G401 (cell line): ENCODE measurements at regions not wholly inside any gene's neighbourhood (a gene's known extent, or its start where the extent isn't known, plus 50 kb on each side); places are given as distances from the start of the nearest gene placed in this dataset.
A peak's percentile ranks its signal among the peaks of the same experiment; 100 is the strongest.

Experiments
- DNase-seq: peaks from one replicate; pipeline ENCODE4 v3.0.0-alpha.2; 2015; ENCODE audit warnings: low spot score
- in situ Hi-C: cut with HindIII; loops from 2 replicates; pipeline ENCODE4 v1.10.0; 2016; ENCODE audit warnings: low sequenced_read_pairs, mixed read lengths

DNA sequence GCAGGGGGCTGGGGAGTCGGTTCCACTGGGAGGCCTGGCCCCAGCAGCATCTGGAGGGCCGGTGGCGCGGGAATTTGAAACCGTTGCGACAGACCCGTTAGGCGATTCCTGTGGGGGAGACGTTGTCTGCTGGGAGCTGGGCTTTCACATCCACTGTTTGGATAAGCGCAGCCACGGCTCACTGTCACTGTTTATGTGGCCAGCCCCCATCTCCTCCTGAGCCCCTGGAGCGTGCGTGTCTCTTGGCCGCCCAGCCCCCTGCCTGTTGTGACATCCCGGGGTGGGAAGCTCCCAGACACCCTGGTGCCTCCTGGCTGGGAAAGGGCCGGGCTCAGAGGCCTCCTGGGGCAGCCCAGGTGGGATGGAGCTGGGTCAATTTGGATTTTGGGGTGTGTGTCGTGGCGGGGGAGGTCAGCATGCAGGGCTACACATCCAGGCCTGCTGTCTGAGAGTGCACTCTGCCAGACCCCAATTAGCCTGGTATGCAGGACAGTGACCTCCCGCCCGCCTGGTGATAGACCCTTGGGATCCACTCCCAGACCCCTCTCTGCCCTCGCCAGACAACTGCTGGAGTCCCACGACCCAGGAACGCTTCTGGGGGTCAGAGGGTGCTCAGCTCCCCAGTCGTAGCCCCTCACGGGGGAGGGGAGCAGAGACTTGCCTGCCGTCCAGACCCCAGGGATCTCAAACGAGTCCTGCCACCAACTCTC lies 62.0 kb upstream of the RNU6ATAC start:
- DNase-seq = no peak

DNA sequence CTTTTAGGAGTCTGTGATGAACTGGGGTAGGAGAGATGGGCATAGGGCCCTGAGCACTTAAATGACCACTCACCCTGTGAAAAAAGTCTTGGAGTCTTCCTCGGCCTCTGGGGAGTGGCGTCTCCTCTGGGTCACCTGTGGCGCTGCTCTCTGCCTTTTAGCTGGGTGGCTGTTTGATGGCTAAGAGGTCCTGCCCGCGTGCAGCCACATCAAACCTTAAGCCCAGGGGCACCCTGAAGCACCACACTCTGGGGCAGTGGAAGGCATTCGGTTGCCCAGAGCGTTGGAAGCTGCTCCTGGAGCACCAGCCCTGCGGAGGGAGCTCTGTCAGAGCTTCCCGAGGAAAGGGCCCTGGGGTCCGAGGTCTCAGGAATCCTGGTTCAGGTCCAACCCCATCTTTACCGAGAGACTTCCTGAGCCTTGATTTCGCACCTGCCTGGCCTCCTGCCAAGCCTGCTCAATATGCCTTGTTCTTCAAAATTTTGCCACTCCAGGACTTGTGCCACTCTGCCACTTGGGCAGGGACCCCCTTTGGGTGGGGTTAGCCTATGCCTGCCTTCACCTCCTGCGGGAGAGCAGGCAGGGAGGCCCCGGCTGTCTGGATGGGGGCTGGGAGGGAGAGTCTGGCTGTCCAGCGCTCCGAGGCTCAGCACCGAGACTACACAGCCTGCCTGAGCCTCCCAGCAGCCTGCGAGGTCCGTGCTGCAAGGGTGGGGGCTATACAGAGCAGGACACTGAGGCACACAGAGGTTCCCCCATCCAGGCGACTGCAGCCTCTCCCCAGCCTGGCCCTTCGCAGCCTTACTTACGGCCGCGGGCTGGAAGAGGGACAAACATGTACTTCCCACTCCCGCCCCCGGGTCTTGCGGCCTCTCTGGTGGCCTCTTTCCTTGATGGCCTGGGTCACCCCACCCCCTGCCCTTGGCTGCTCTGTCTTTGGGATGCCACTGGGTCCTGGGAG lies 63.4 kb upstream of the RNU6ATAC start:
- in situ Hi-C loops = no loop called here
- no peak for DNase-seq

More for the DNA sequence above, 62.0 kb upstream of the RNU6ATAC start:
- in situ Hi-C loops = no loop called here

DNA sequence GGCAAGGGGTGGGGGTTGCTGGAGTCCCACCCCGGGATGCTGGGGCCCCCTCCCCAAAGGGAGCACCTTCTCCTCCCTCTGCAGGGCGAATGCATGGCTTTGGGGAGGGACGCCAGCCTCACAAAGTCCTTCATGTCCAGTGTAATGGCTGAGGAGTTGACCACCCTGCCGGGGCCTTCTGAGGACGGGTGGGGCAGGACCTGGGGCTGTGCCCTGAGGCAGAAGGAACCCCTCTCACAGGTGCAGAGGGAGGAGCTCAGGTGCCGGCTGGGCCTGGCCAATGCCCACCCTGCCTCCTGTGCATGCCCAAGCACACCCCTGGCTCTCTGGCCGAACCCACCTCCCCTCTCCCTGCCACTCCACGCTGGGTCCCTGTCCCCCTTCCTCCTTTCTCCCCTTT lies 64.3 kb upstream of the RNU6ATAC start:
- in situ Hi-C loops = no loop called here
- DNase-seq = no peak

GRCh38 chr9:134229466-134230091 lies 65.2 kb upstream of the RNU6ATAC start:
- in situ Hi-C loops = no loop called here

DNA sequence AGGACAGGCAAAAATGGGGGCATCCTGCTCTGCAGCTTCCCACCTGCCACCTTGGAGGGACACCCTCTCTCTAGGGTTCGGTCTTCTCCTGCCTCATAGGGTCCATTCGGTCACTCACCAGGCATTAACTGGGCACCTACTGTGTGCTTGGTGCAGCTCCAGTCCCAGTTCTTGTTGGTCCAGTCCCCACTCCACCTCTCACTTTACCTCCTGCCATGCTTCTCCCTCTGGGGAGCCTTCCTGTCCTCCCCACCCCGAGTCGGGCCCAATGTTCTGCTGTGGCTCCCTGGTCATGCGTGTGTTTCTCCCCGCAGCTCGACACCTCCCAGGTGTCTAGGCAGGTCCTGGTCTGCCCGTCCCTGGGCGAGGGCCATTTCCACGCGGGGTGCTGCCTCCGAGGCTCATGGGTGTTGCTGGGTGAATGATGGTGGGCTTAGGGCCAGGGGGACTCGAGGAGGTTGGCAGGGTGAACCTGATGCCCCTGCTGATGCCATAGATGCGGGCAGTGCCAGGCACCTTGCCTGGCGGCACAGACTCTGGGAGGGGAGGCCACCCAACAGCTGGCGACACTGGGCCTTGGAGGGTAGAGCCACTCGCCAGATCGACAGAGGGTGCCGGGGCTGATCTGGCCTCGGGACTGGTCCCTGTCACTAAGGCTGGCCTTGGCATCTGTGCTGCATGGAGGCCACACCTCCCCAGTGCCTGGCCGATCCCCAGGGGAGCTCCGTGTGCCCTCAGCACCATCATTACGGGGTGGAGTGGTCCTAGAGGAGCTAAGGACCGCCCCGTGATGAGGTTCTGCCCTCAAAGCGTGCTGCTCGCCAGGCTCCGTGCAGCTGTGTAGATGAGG lies 66.0 kb upstream of the RNU6ATAC start:
- in situ Hi-C loops = no loop called here
- DNase-seq = no peak

More at GRCh38 chr9:134229466-134230091, 65.2 kb upstream of the RNU6ATAC start:
- DNase-seq = no peak

- in situ Hi-C loops = no loop called here
- DNase-seq = no peak
Measured at GRCh38 chr9:134230942-134231325, 66.6 kb upstream of the RNU6ATAC start.

GRCh38 chr9:134231330-134231745 lies 67.0 kb upstream of the RNU6ATAC start:
- no peak for DNase-seq
- in situ Hi-C loops = no loop called here

DNA sequence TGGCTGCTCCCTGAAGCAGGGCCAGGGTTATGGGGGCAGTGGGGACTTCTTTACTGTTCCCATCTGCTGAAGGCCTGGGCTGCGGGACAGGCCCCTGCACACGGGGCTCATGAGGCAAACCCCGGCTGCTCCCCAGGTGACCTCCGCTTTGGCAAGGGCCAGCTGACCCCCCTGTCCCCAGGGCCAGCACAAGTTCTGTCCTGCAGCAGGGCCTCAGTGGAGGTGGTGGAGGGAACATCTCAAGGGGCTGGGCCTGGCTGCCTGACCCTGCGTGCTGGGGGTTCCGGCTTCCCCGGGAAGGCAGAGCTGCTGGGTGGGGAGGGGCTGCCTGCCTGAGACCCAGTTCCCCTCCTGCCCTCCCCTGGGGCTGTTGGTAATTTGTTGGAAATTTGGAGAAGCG lies 67.4 kb upstream of the RNU6ATAC start:
- no peak for DNase-seq
- in situ Hi-C loops = no loop called here

DNA sequence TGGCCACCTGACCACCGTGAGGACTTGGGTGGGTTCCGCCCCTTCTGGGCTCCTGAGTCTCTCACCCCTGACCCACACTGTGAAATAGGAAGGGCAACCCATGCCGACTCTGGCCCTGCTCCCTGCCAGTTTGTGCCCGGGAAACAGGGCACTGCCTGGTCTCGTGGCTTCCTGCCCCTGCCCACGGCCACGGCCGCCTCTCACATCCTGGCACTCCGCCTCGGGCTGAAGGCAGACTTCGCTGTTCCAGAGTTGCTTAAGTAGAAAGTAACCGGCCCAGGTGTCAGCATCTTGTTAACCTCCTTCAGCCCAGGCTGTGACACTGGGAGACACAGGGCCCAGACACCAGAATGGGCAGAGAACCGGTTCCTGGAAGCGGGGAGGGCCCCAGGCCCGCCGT lies 68.7 kb upstream of the RNU6ATAC start:
- in situ Hi-C loops = no loop called here

DNA sequence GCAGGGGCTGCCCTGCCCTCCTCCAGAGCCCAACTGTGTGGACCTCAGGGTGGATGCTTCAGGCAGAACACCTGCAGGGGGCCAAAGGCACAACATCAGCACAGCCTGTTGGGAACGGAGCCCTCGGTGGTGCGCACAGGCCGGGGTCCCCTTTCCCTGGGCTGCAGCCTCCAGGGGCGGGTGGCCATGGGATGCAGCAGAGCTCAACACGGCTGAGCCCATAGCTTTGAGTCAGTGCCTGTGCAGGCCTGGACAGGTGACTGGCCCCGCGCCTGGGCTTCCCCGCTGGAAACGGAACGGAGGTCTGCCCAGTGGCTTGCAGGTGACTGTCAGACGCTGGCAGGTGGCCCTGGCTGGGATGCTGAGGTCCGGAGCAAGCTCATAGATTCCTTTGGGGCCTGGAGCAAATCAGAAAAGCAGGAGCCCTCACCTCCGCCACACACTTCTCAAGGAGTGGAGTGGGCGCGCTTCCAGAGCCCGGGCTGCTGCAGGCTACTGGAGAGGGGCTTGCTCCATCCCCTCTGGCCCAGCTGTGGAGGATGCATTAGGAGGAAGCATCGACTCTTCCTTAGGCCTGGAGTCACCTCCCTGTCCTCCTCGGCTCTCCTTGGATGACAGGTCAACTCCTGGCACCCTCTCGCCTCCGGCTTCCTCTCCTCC lies 69.8 kb upstream of the RNU6ATAC start:
- in situ Hi-C loops = no loop called here

More for the DNA sequence above, 68.7 kb upstream of the RNU6ATAC start:
- DNase-seq = no peak

GRCh38 chr9:134234687-134235359 lies 70.5 kb upstream of the RNU6ATAC start:
- in situ Hi-C loops = no loop called here
- DNase-seq = no peak

More for the DNA sequence above, 69.8 kb upstream of the RNU6ATAC start:
- DNase-seq = peak; percentile 89

- no peak for DNase-seq
- in situ Hi-C loops = no loop called here
Measured at GRCh38 chr9:134235366-134235765, 71.0 kb upstream of the RNU6ATAC start.

GRCh38 chr9:134236001-134236421 lies 71.6 kb upstream of the RNU6ATAC start:
- DNase-seq = no peak
- in situ Hi-C loops = no loop called here

DNA sequence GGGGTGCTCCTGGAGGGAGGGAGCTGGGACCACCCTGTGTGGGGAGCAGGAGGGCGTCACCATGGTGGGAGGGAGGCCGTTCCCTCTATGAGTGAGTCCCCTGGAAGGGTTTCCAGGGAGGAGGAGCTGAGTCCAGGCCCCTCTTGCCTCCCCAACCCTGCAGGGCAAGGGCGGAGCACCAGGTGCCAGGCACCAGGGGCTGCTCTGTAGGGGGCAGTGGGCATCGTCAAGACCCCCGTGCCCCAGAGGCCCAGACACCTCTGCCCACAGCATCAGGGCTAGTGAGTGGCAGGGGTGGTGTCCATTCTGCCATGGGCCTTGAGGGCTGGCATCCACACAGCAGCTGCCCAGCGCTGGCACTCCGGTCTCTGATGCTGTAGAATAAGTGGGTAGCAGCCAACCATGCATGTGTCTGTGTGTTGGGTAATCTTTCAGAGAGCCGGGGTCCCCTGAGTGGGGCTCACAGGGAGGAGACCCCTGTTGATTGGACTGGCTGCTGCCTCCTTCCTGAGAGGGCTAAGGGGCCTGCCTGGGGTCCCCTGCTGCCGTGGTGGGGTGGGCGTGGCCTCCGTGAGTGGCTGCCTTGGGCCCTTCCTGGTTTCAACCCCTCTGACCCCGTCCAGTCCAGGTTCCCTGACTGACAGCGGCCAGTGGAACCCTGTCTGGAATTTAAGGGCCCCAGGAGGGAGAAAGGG lies 72.7 kb upstream of the RNU6ATAC start:
- in situ Hi-C loops = no loop called here
- no peak for DNase-seq

GRCh38 chr9:134237630-134238265 lies 73.4 kb upstream of the RNU6ATAC start:
- no peak for DNase-seq
- in situ Hi-C loops = no loop called here

GRCh38 chr9:134239130-134239903 lies 75.0 kb upstream of the RNU6ATAC start:
- DNase-seq = no peak
- in situ Hi-C loops = no loop called here
